Mesenchymal stem cell (in vitro differentiated cells and primary cell): ENCODE measurements at regions not wholly inside any gene's neighbourhood (a gene's known extent, or its start where the extent isn't known, plus 50 kb on each side); places are given as distances from the start of the nearest gene placed in this dataset.
A peak's percentile ranks its signal among the peaks of the same experiment; 100 is the strongest.

Experiments
- DNase-seq: peaks from one replicate; pipeline ENCODE4 v3.0.0-alpha.2; 2013
- H2AFZ ChIP-seq: one replicate; pipeline ENCODE4 v1.6.1; 2013; ENCODE audit warnings: low read depth, mild to moderate bottlenecking, control low read depth, inconsistent platforms, low read length, moderate library complexity
- H2AK5ac ChIP-seq: 2 replicates; pipeline ENCODE4 v1.6.1; 2013; ENCODE audit warnings: low read length, moderate library complexity, mild to moderate bottlenecking, inconsistent platforms; ENCODE audit not compliant: severe bottlenecking
- H2BK120ac ChIP-seq: one replicate; pipeline ENCODE4 v1.6.1; 2013; ENCODE audit warnings: low read depth, mild to moderate bottlenecking, inconsistent platforms, low read length, moderate library complexity
- H2BK12ac ChIP-seq, 2 experiments: one replicate each; pipeline ENCODE4 v1.6.1; 2013; ENCODE audit warnings: inconsistent platforms in 2 of 2, low read length in 2 of 2, mild to moderate bottlenecking in 2 of 2, moderate library complexity in 2 of 2, control low read depth in 1 of 2
- H2BK15ac ChIP-seq: one replicate; pipeline ENCODE4 v1.6.1; 2013; ENCODE audit warnings: mild to moderate bottlenecking, low read depth, inconsistent platforms; ENCODE audit not compliant: poor library complexity, severe bottlenecking
- H2BK5ac ChIP-seq: 2 replicates; pipeline ENCODE4 v1.6.1; 2013; ENCODE audit warnings: low read depth, mild to moderate bottlenecking, low read length, control low read depth, inconsistent platforms; ENCODE audit not compliant: poor library complexity, severe bottlenecking
- H3K14ac ChIP-seq, 2 experiments: one replicate each; pipeline ENCODE4 v1.6.1; 2013; ENCODE audit warnings: inconsistent platforms in 2 of 2, low read length in 2 of 2, control low read depth in 1 of 2, mild to moderate bottlenecking in 1 of 2, moderate library complexity in 1 of 2
- H3K18ac ChIP-seq, 2 experiments: one replicate each; pipeline ENCODE4 v1.6.1; 2013; ENCODE audit warnings: inconsistent platforms in 2 of 2, low read length in 2 of 2, control low read depth in 1 of 2, low read depth in 1 of 2, mild to moderate bottlenecking in 1 of 2
- H3K23ac ChIP-seq, 2 experiments: one replicate each; pipeline ENCODE4 v1.6.1; 2013; ENCODE audit warnings: inconsistent platforms in 2 of 2, low read length in 2 of 2, mild to moderate bottlenecking in 2 of 2, moderate library complexity in 2 of 2, control low read depth in 1 of 2
- H3K27ac ChIP-seq: 2 replicates; pipeline ENCODE4 v1.5.1; 2013; ENCODE audit warnings: mild to moderate bottlenecking, moderate library complexity, low read length, control low read depth, inconsistent platforms; ENCODE audit not compliant: poor library complexity, severe bottlenecking
- H3K27me3 ChIP-seq, 2 experiments: 2 replicates each; pipeline versions ENCODE4 v1.6.1 to v1.7.0; 2013; ENCODE audit warnings: low read length in 2 of 2, mild to moderate bottlenecking in 2 of 2, moderate library complexity in 2 of 2, control low read depth in 1 of 2, inconsistent platforms in 1 of 2; ENCODE audit not compliant: control insufficient read depth in 1 of 2, insufficient read depth in 1 of 2
- H3K36me3 ChIP-seq, 2 experiments: 2 replicates each; pipeline versions ENCODE4 v1.6.1 to v1.7.0; 2013; ENCODE audit warnings: low read length in 2 of 2, control low read depth in 1 of 2, inconsistent platforms in 1 of 2, low read depth in 1 of 2, mild to moderate bottlenecking in 1 of 2; ENCODE audit not compliant: insufficient read depth in 2 of 2, control insufficient read depth in 1 of 2
- H3K4ac ChIP-seq, 2 experiments: one replicate each; pipeline ENCODE4 v1.6.1; 2013; ENCODE audit warnings: inconsistent platforms in 2 of 2, low read length in 2 of 2, mild to moderate bottlenecking in 2 of 2, moderate library complexity in 2 of 2, control low read depth in 1 of 2, low read depth in 1 of 2
- H3K4me1 ChIP-seq: 2 replicates; pipeline ENCODE4 v1.6.1; 2013; ENCODE audit warnings: low read depth, low read length, control low read depth; ENCODE audit not compliant: control insufficient read depth, insufficient read depth
- H3K4me2 ChIP-seq: 2 replicates; pipeline ENCODE4 v1.6.1; 2013; ENCODE audit warnings: low read length, mild to moderate bottlenecking, inconsistent platforms; ENCODE audit not compliant: poor library complexity, severe bottlenecking
- H3K4me3 ChIP-seq, 2 experiments: 2 replicates each; pipeline versions ENCODE4 v1.5.1 to v1.7.0; 2013; ENCODE audit warnings: low read length in 2 of 2, mild to moderate bottlenecking in 2 of 2, control low read depth in 1 of 2, low read depth in 1 of 2; ENCODE audit not compliant: insufficient read depth in 1 of 2
- H3K79me1 ChIP-seq: replicated peaks from 2 replicates; pipeline ENCODE4 v1.6.1; 2013; ENCODE audit warnings: mild to moderate bottlenecking, control low read depth, low read length, inconsistent platforms; ENCODE audit not compliant: poor library complexity, severe bottlenecking
- H3K9ac ChIP-seq: 2 replicates; pipeline ENCODE4 v1.7.0; 2013; ENCODE audit warnings: mild to moderate bottlenecking, low read length, moderate library complexity
- H3K9me3 ChIP-seq: 2 replicates; pipeline ENCODE4 v1.7.0; 2013; ENCODE audit warnings: mild to moderate bottlenecking, low read length; ENCODE audit not compliant: control insufficient read depth
- H4K8ac ChIP-seq: one replicate; pipeline ENCODE4 v1.6.1; 2013; ENCODE audit warnings: inconsistent platforms, mild to moderate bottlenecking, low read length, moderate library complexity
- H4K91ac ChIP-seq: one replicate; pipeline ENCODE4 v1.6.1; 2013; ENCODE audit warnings: mild to moderate bottlenecking, low read length, inconsistent platforms
- WGBS: methylation state at CpG from one replicate; pipeline ENCODE4 v1.1.7; 2013; ENCODE audit warnings: mixed read lengths; 5-methylcytosine and 5-hydroxymethylcytosine counted together

- Histone ChIP-seq H3K9me3 (peaks cover 9% of the 10 kb centered on the region), H2BK5ac (no peak overlapping the region), H2BK120ac (no peak overlapping the region), H2AFZ (no peak overlapping the region), H3K14ac (no peak overlapping the region), H4K8ac (no peak overlapping the region), H3K36me3 (no peaks in the 10 kb centered on the region), H3K4me3 (no peak overlapping the region), H3K4me2 (no peak overlapping the region), H3K79me1 (no peaks in the 10 kb centered on the region), H2BK15ac (no peak overlapping the region), H2AK5ac (no peak overlapping the region), H3K27me3 (no peaks in the 10 kb centered on the region), H4K91ac (no peak overlapping the region), H3K4me1 (no peaks in the 10 kb centered on the region), H3K4ac (no peak overlapping the region), H3K18ac (no peak overlapping the region), H3K23ac (no peak overlapping the region), H2BK12ac (no peak overlapping the region), H3K27ac (no peak overlapping the region), H3K9ac (no peak overlapping the region)
- DNase-seq = no peak
Measured at GRCh38 chr3:96259299-96259698, 555.1 kb upstream of the EPHA6 start.

GRCh38 chr3:96264701-96265100 is 549.7 kb upstream of the EPHA6 start:
- Histone ChIP-seq H2BK12ac (no peak overlapping the region), H2AK5ac (no peak overlapping the region), H3K79me1 (no peaks in the 10 kb centered on the region), H3K4me3 (no peak overlapping the region), H2AFZ (no peak overlapping the region), H3K18ac (no peak overlapping the region), H3K27me3 (no peaks in the 10 kb centered on the region), H3K23ac (no peak overlapping the region), H2BK5ac (no peak overlapping the region), H3K9ac (no peak overlapping the region), H4K8ac (no peak overlapping the region), H2BK120ac (no peak overlapping the region), H3K4me1 (no peaks in the 10 kb centered on the region), H3K9me3 (peaks cover 9% of the 10 kb centered on the region), H3K36me3 (no peaks in the 10 kb centered on the region), H2BK15ac (no peak overlapping the region), H3K4me2 (no peak overlapping the region), H3K4ac (no peak overlapping the region), H3K27ac (no peak overlapping the region), H3K14ac (no peak overlapping the region), H4K91ac (no peak overlapping the region)
- WGBS = no CpG with 5 or more reads among the region's 2 CpGs
- no peak for DNase-seq

DNA sequence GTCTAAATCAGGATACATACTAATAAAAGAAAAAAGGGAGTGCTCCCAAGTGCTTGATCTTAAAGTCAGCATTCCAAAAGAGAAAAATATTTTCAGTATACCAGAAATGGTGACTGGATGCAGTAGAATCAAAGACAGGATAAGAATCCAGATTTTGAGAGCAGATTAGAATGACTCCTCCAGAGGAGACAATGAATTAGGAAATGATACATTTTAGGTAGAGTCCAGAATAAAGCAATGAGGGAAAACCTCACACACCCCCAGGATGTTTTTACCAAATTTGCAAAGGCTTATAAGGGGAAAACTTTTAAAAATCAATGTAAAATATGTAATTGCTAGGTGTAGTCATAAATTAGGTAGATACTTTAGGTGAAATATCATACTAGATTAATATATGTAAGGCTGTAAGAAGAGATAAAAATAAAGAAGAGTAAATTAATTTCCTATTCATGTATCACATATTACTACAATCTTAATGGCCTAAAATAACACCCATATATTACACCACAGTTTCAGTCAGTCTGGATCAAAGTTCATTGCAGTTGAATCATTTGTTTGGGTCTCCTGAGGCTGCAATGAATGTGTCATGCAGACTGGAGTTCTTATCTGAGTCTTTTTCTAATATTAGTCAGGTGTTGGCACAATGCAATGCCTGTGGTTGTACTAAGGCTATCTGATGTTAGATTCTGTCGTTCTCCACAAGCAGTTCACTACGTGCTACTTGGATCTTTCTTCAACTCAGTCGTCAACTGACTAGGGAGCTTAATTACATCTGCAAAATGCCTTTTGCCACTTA is 547.8 kb upstream of the EPHA6 start:
- Histone ChIP-seq H3K4me2 (no peak overlapping the region), H4K8ac (no peak overlapping the region), H3K14ac (no peak overlapping the region), H2BK15ac (no peak overlapping the region), H2BK120ac (no peak overlapping the region), H3K9me3 (no peaks in the 10 kb centered on the region), H3K4ac (no peak overlapping the region), H3K18ac (no peak overlapping the region), H3K27me3 (no peaks in the 10 kb centered on the region), H3K36me3 (no peaks in the 10 kb centered on the region), H3K23ac (no peak overlapping the region), H2BK5ac (no peak overlapping the region), H2AK5ac (no peak overlapping the region), H3K79me1 (no peaks in the 10 kb centered on the region), H3K27ac (no peak overlapping the region), H3K4me1 (no peaks in the 10 kb centered on the region), H3K4me3 (no peak overlapping the region), H3K9ac (no peak overlapping the region), H4K91ac (no peak overlapping the region), H2BK12ac (no peak overlapping the region), H2AFZ (no peak overlapping the region)
- WGBS = 38% methylated on average over 1 of the region's 3 CpGs
- peak; percentile 12 for DNase-seq

DNA sequence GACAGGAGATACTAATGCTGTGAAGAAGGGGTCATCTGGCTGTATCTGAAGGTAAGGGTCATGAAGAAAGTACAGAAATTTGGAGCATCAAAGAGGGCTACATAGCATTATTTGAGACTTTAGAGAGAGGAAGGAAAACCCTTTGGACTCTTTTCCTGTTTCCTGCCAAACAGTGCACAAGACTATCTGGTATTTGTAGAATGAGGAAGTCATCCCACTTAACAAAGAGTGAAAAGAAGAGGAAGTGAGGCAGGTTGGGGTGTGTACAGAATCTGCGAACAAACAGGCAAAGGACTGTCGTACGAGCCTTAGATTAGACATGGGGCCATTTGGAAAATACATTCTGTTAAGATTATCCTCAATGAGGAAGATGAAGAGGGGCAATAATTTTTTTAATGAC is 546.8 kb upstream of the EPHA6 start:
- no peaks in the 10 kb centered on the region for H3K27me3 ChIP-seq
- WGBS = 89% methylated on average over 3 of the region's 3 CpGs
- H2AFZ ChIP-seq = no peak overlapping the region
- no peak overlapping the region for H2AK5ac ChIP-seq
- H2BK12ac ChIP-seq = no peak overlapping the region
- H3K4ac ChIP-seq = no peak overlapping the region
- H3K4me1 ChIP-seq = no peaks in the 10 kb centered on the region
- no peak overlapping the region for H2BK120ac ChIP-seq
- no peak for DNase-seq
- no peak overlapping the region for H3K18ac ChIP-seq
- H3K9me3 ChIP-seq = no peaks in the 10 kb centered on the region
- no peak overlapping the region for H2BK15ac ChIP-seq
- H3K79me1 ChIP-seq = no peaks in the 10 kb centered on the region
- no peak overlapping the region for H4K8ac ChIP-seq
- H3K14ac ChIP-seq = no peak overlapping the region
- H3K23ac ChIP-seq = no peak overlapping the region
- no peak overlapping the region for H3K9ac ChIP-seq
- H4K91ac ChIP-seq = no peak overlapping the region
- H3K4me3 ChIP-seq = no peak overlapping the region
- no peak overlapping the region for H2BK5ac ChIP-seq
- H3K27ac ChIP-seq = no peak overlapping the region
- H3K4me2 ChIP-seq = no peak overlapping the region
- H3K36me3 ChIP-seq = no peaks in the 10 kb centered on the region
